ENCODE measurements at regions not wholly inside any gene's neighbourhood (a gene's known extent, or its start where the extent isn't known, plus 50 kb on each side); places are given as distances from the start of the nearest gene placed in this dataset.

DNA sequence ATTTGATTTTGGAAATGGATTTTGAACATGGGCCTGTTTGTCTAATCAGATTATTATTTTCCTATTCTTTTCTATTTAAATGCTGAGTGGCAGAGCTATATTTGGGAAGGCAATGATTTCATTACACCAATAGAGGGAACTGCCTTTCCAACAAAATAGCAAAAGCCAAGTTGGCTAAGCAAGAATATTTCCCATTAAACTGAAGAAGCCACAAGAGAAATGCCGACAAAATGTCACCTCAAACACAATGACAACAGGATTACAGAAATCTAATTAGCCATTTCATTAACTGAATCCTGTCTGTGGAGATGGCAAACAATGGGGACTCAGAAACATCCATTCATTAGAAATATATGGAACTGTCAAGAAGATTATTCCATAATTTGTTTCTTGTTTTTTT is 1593.1 kb upstream of the RAG2 start:
- TF ChIP-seq, protein P1, sequence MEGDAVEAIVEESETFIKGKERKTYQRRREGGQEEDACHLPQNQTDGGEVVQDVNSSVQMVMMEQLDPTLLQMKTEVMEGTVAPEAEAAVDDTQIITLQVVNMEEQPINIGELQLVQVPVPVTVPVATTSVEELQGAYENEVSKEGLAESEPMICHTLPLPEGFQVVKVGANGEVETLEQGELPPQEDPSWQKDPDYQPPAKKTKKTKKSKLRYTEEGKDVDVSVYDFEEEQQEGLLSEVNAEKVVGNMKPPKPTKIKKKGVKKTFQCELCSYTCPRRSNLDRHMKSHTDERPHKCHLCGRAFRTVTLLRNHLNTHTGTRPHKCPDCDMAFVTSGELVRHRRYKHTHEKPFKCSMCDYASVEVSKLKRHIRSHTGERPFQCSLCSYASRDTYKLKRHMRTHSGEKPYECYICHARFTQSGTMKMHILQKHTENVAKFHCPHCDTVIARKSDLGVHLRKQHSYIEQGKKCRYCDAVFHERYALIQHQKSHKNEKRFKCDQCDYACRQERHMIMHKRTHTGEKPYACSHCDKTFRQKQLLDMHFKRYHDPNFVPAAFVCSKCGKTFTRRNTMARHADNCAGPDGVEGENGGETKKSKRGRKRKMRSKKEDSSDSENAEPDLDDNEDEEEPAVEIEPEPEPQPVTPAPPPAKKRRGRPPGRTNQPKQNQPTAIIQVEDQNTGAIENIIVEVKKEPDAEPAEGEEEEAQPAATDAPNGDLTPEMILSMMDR (IDR thresholded peaks at IDR 0.05; ENCODE audit: insufficient read depth, missing control alignments), result peak; percentile 31
- no peak for FAIRE-seq
- DNase-seq (ENCODE audit: insufficient read length, low spot score), result no peak

GRCh38 chr11:38182126-38182866 is 1584.3 kb upstream of the RAG2 start:
- DNase-seq (ENCODE audit: insufficient read length, low spot score) (no peak), FAIRE-seq (no peak)
- TF ChIP-seq, protein P1 (IDR thresholded peaks at IDR 0.05; ENCODE audit: insufficient read depth, missing control alignments), result no peak

- FAIRE-seq (no peak), DNase-seq (ENCODE audit: insufficient read length, low spot score) (no peak)
- TF ChIP-seq, protein P1 (IDR thresholded peaks at IDR 0.05; ENCODE audit: insufficient read depth, missing control alignments), result no peak
Observed at GRCh38 chr11:38176686-38177322, 1578.8 kb upstream of the RAG2 start.

- DNase-seq (ENCODE audit: insufficient read length, low spot score) (no peak), FAIRE-seq (no peak)
Observed at GRCh38 chr11:38173676-38174075, 1575.6 kb upstream of the RAG2 start.

DNA sequence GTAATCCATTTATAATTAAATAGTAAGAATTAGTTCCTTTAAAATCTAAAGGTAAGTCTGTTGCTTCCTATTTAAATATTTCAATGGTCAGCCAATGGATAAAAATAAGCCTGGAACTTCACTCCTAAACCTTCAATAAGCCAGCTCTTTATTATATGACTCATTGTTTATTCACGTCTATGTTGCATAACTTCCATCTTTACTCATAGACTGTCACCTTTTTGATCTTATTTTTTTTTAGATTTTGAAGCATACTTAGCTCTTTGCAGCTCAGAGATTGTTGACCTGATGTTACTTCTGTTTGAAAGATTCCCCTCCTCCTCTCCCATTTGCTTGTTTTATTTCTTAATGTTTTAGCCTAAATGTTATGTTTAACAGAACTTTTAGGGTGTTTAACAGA is 1571.2 kb upstream of the RAG2 start:
- no peak for FAIRE-seq
- no peak for DNase-seq (ENCODE audit: insufficient read length, low spot score)

More at GRCh38 chr11:38173676-38174075, 1575.6 kb upstream of the RAG2 start:
- TF ChIP-seq, protein P1 (IDR thresholded peaks at IDR 0.05; ENCODE audit: insufficient read depth, missing control alignments), result no peak

GRCh38 chr11:38163526-38163925 is 1565.5 kb upstream of the RAG2 start:
- no peak for DNase-seq (ENCODE audit: insufficient read length, low spot score)
- TF ChIP-seq, protein P1 (IDR thresholded peaks at IDR 0.05; ENCODE audit: insufficient read depth, missing control alignments), result no peak
- no peak for FAIRE-seq

More for the DNA sequence above, 1571.2 kb upstream of the RAG2 start:
- TF ChIP-seq, protein P1 (IDR thresholded peaks at IDR 0.05; ENCODE audit: insufficient read depth, missing control alignments), result no peak

DNA sequence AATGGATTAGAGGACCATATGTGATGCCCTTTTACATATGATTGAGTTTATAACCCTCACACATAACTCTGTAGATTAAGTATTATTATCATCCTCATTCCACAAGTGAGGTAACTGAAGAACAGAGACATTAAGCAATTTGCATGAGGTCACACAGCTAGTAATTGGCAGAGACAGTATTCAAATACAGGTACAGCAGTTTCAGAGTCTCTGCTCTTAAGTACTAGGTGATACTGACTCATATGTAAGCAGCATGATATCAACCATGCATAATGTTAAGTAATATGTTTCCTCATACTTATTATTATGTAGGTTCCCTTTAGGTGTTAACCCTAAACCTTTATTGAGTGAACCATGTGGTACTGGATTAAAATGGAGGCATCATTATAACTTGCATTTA is 1562.4 kb upstream of the RAG2 start:
- FAIRE-seq (no peak), DNase-seq (ENCODE audit: insufficient read length, low spot score) (no peak)
- TF ChIP-seq, protein P1 (IDR thresholded peaks at IDR 0.05; ENCODE audit: insufficient read depth, missing control alignments), result no peak
